Fibroblast of lung (primary cell): ENCODE measurements at regions not wholly inside any gene's neighbourhood (a gene's known extent, or its start where the extent isn't known, plus 50 kb on each side); places are given as distances from the start of the nearest gene placed in this dataset.

Experiments
- DNase-seq, 2 donors: peaks; one replicate each; pipeline versions ENCODE4 v3.0.0 to v3.0.0-alpha.2; 2010; ENCODE audit warnings: low read depth in 2 of 2
- H2AFZ ChIP-seq: 2 replicates; pipeline ENCODE4 v1.5.1; 2012; ENCODE audit warnings: low read length, control low read depth, inconsistent platforms
- H3K27ac ChIP-seq: 2 replicates; pipeline ENCODE4 v1.5.1; 2011; ENCODE audit warnings: low read length, control low read depth; ENCODE audit not compliant: insufficient read depth
- H3K27me3 ChIP-seq: 2 replicates; pipeline ENCODE4 v1.5.1; 2011; ENCODE audit warnings: mild to moderate bottlenecking, low read length; ENCODE audit not compliant: control insufficient read depth, insufficient read depth
- H3K36me3 ChIP-seq: 2 replicates; pipeline ENCODE4 v1.5.1; 2011; ENCODE audit warnings: low read length; ENCODE audit not compliant: control insufficient read depth, insufficient read depth
- H3K4me1 ChIP-seq: 2 replicates; pipeline ENCODE4 v1.5.1; 2011; ENCODE audit warnings: low read length; ENCODE audit not compliant: control insufficient read depth, insufficient read depth; ENCODE audit errors: extremely low read depth
- H3K4me2 ChIP-seq: 2 replicates; pipeline ENCODE4 v1.5.1; 2011; ENCODE audit warnings: low read length, control low read depth; ENCODE audit not compliant: insufficient read depth; ENCODE audit errors: extremely low read depth
- H3K4me3 ChIP-seq, 4 experiments: fragments of 200-600 bp in 1 of 4; sonication (generic) in 1 of 4; replicated peaks in 1 of 4; 2 replicates each; pipeline ENCODE4 v1.5.1; 2011 to 2016; ENCODE audit warnings: low read length in 4 of 4, low read depth in 3 of 4, mild to moderate bottlenecking in 3 of 4, control low read depth in 2 of 4, inconsistent platforms in 1 of 4, mixed read lengths in 1 of 4; ENCODE audit not compliant: insufficient read depth in 1 of 4; ENCODE audit errors: control extremely low read depth in 1 of 4
- H3K79me2 ChIP-seq: 2 replicates; pipeline ENCODE4 v1.5.1; 2012; ENCODE audit warnings: mild to moderate bottlenecking, low read length, inconsistent platforms; ENCODE audit not compliant: control insufficient read depth, insufficient read depth
- H3K9ac ChIP-seq: 2 replicates; pipeline ENCODE4 v1.5.1; 2011; ENCODE audit warnings: mild to moderate bottlenecking, low read length, control low read depth; ENCODE audit not compliant: insufficient read depth
- H3K9me3 ChIP-seq: 2 replicates; pipeline ENCODE4 v1.5.1; 2012; ENCODE audit warnings: low read depth, low read length; ENCODE audit not compliant: control insufficient read depth, insufficient read depth
- H4K20me1 ChIP-seq: 2 replicates; pipeline ENCODE4 v1.5.1; 2011; ENCODE audit warnings: low read length; ENCODE audit not compliant: control insufficient read depth, insufficient read depth; ENCODE audit errors: extremely low read depth
- CTCF ChIP-seq, 2 donors: IDR thresholded peaks in 1 of 2; conservative IDR thresholded peaks in 1 of 2; 1 replicate in 1 of 2; 2 replicates in 1 of 2; pipeline ENCODE4 v1.5.1; 2011 to 2012; ENCODE audit warnings: low read length in 2 of 2, control low read depth in 1 of 2, inconsistent platforms in 1 of 2, low read depth in 1 of 2, mild to moderate bottlenecking in 1 of 2
- EZH2 ChIP-seq: IDR thresholded peaks from 2 replicates; pipeline ENCODE4 v1.5.1; 2012; ENCODE audit warnings: low read length, control low read depth, mild to moderate bottlenecking; ENCODE audit errors: missing control alignments

GRCh38 chr2:16246911-16247310 lies 306.6 kb downstream of the MYCN start:
- no peaks in the 10 kb centered on the region for H3K4me1 ChIP-seq
- no peaks in the 10 kb centered on the region for H3K27me3 ChIP-seq
- H3K27ac ChIP-seq = no peak overlapping the region
- H3K9ac ChIP-seq = no peak overlapping the region
- no peaks in the 10 kb centered on the region for H4K20me1 ChIP-seq
- no peaks in the 10 kb centered on the region for H3K36me3 ChIP-seq
- H3K9me3 ChIP-seq = no peaks in the 10 kb centered on the region
- no peak overlapping the region for H3K4me3 ChIP-seq
- TF ChIP-seq EZH2 = no peak
- no peak for TF ChIP-seq CTCF (conservative IDR thresholded peaks at IDR 0.05 in 1 of 2, IDR thresholded peaks at IDR 0.05 in 1 of 2; ENCODE audit: low read depth in 1 of 2, low read length in 2 of 2)
- no peak for DNase-seq
- H2AFZ ChIP-seq = no peak overlapping the region
- H3K79me2 ChIP-seq = no peaks in the 10 kb centered on the region
- H3K4me2 ChIP-seq = no peak overlapping the region

GRCh38 chr2:16246281-16246850 lies 306.0 kb downstream of the MYCN start:
- Histone ChIP-seq H3K9ac (no peak overlapping the region), H3K27ac (no peak overlapping the region), H3K4me1 (no peaks in the 10 kb centered on the region), H4K20me1 (no peaks in the 10 kb centered on the region), H3K9me3 (no peaks in the 10 kb centered on the region), H3K36me3 (no peaks in the 10 kb centered on the region), H3K4me2 (no peak overlapping the region), H3K79me2 (no peaks in the 10 kb centered on the region), H2AFZ (no peak overlapping the region), H3K4me3 (no peak overlapping the region), H3K27me3 (no peaks in the 10 kb centered on the region)
- no peak for TF ChIP-seq EZH2
- TF ChIP-seq CTCF (conservative IDR thresholded peaks at IDR 0.05 in 1 of 2, IDR thresholded peaks at IDR 0.05 in 1 of 2; ENCODE audit: low read depth in 1 of 2, low read length in 2 of 2) = no peak
- DNase-seq = no peak

- no peak for TF ChIP-seq CTCF (conservative IDR thresholded peaks at IDR 0.05 in 1 of 2, IDR thresholded peaks at IDR 0.05 in 1 of 2; ENCODE audit: low read depth in 1 of 2, low read length in 2 of 2)
- no peak for TF ChIP-seq EZH2
- no peaks in the 10 kb centered on the region for H3K79me2 ChIP-seq
- no peak overlapping the region for H2AFZ ChIP-seq
- DNase-seq = no peak
- no peak overlapping the region for H3K4me3 ChIP-seq
- H4K20me1 ChIP-seq = no peaks in the 10 kb centered on the region
- no peaks in the 10 kb centered on the region for H3K36me3 ChIP-seq
- no peaks in the 10 kb centered on the region for H3K27me3 ChIP-seq
- no peak overlapping the region for H3K4me2 ChIP-seq
- no peaks in the 10 kb centered on the region for H3K9me3 ChIP-seq
- H3K4me1 ChIP-seq = no peaks in the 10 kb centered on the region
- H3K9ac ChIP-seq = no peak overlapping the region
- no peak overlapping the region for H3K27ac ChIP-seq
Observed at GRCh38 chr2:16245481-16246054, 305.2 kb downstream of the MYCN start.
